ENCODE measurements at regions not wholly inside any gene's neighbourhood (a gene's known extent, or its start where the extent isn't known, plus 50 kb on each side); places are given as distances from the start of the nearest gene placed in this dataset.
"Not testable (repeated sequence)": the region's sequence is repeated elsewhere in the genome, so short reads cannot be mapped to it uniquely, and the experiment has no call there.

DNA sequence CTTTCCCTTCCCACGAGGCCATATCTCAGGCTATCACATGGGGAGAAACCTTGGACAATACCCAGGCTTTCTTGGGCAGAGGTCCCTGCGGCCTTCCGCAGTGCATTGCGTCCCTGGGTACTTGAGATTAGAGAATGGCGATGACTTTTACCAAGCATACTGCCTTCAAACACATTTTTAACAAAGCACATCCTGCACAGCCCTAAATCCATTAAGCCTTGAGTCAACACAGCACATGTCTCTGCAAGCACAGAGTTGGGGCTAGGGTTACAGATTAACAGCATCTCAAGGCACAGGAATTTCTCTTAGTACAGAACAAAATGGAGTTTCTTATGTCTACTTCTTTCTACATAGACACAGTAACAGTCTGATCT is 494.2 kb downstream of the IGSF11 start:
- TF ChIP-seq, protein P1, sequence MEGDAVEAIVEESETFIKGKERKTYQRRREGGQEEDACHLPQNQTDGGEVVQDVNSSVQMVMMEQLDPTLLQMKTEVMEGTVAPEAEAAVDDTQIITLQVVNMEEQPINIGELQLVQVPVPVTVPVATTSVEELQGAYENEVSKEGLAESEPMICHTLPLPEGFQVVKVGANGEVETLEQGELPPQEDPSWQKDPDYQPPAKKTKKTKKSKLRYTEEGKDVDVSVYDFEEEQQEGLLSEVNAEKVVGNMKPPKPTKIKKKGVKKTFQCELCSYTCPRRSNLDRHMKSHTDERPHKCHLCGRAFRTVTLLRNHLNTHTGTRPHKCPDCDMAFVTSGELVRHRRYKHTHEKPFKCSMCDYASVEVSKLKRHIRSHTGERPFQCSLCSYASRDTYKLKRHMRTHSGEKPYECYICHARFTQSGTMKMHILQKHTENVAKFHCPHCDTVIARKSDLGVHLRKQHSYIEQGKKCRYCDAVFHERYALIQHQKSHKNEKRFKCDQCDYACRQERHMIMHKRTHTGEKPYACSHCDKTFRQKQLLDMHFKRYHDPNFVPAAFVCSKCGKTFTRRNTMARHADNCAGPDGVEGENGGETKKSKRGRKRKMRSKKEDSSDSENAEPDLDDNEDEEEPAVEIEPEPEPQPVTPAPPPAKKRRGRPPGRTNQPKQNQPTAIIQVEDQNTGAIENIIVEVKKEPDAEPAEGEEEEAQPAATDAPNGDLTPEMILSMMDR (IDR thresholded peaks at IDR 0.05; ENCODE audit: insufficient read depth, low read depth, low read length) = not testable (repeated sequence)
- not testable (repeated sequence) for TF ChIP-seq EZH2 (IDR thresholded peaks at IDR 0.05; ENCODE audit: insufficient read depth, low read length)

Measured in astrocyte (in vitro differentiated cells and primary cell).